Prostate gland (tissue), 2 donors: ENCODE measurements at regions not wholly inside any gene's neighbourhood (a gene's known extent, or its start where the extent isn't known, plus 50 kb on each side); places are given as distances from the start of the nearest gene placed in this dataset.

ENCODE experiments used
- CTCF ChIP-seq, 4 experiments: fragments of 200-600 bp in 2 of 4; fragments of 450-650 bp in 2 of 4; sonication (generic) in 2 of 4; IDR thresholded peaks; 1 replicate in 3 of 4; 2 replicates in 1 of 4; pipeline ENCODE4 v1.5.1; 2016 to 2019; ENCODE audit warnings: antibody characterized with exemption in 4 of 4, mild to moderate bottlenecking in 2 of 4, moderate library complexity in 2 of 4
- POLR2A ChIP-seq: fragments of 450-650 bp; IDR thresholded peaks from one replicate; pipeline ENCODE4 v1.6.1; 2016; ENCODE audit warnings: antibody characterized with exemption, mild to moderate bottlenecking
- POLR2AphosphoS5 ChIP-seq: sonication (generic); formaldehyde crosslinking; IDR thresholded peaks from one replicate; pipeline ENCODE4 v1.6.1; 2017; ENCODE audit warnings: antibody characterized with exemption

GRCh38 chr2:103656558-103656957, 894.7 kb downstream of the TMEM182 start:
- TF ChIP-seq POLR2A (no peak), POLR2AphosphoS5 (no peak), CTCF (IDR thresholded peaks at IDR 0.05) (no peak)
